Fibroblast of lung (primary cell): ENCODE measurements at regions not wholly inside any gene's neighbourhood (a gene's known extent, or its start where the extent isn't known, plus 50 kb on each side); places are given as distances from the start of the nearest gene placed in this dataset.

Experiments used
- DNase-seq, 2 donors: peaks; one replicate each; pipeline versions ENCODE4 v3.0.0 to v3.0.0-alpha.2; 2010; ENCODE audit warnings: low read depth in 2 of 2
- H2AFZ ChIP-seq: 2 replicates; pipeline ENCODE4 v1.5.1; 2012; ENCODE audit warnings: low read length, control low read depth, inconsistent platforms
- H3K27ac ChIP-seq: 2 replicates; pipeline ENCODE4 v1.5.1; 2011; ENCODE audit warnings: low read length, control low read depth; ENCODE audit not compliant: insufficient read depth
- H3K27me3 ChIP-seq: 2 replicates; pipeline ENCODE4 v1.5.1; 2011; ENCODE audit warnings: mild to moderate bottlenecking, low read length; ENCODE audit not compliant: control insufficient read depth, insufficient read depth
- H3K36me3 ChIP-seq: 2 replicates; pipeline ENCODE4 v1.5.1; 2011; ENCODE audit warnings: low read length; ENCODE audit not compliant: control insufficient read depth, insufficient read depth
- H3K4me1 ChIP-seq: 2 replicates; pipeline ENCODE4 v1.5.1; 2011; ENCODE audit warnings: low read length; ENCODE audit not compliant: control insufficient read depth, insufficient read depth; ENCODE audit errors: extremely low read depth
- H3K4me2 ChIP-seq: 2 replicates; pipeline ENCODE4 v1.5.1; 2011; ENCODE audit warnings: low read length, control low read depth; ENCODE audit not compliant: insufficient read depth; ENCODE audit errors: extremely low read depth
- H3K4me3 ChIP-seq, 4 experiments: fragments of 200-600 bp in 1 of 4; sonication (generic) in 1 of 4; replicated peaks in 1 of 4; 2 replicates each; pipeline ENCODE4 v1.5.1; 2011 to 2016; ENCODE audit warnings: low read length in 4 of 4, low read depth in 3 of 4, mild to moderate bottlenecking in 3 of 4, control low read depth in 2 of 4, inconsistent platforms in 1 of 4, mixed read lengths in 1 of 4; ENCODE audit not compliant: insufficient read depth in 1 of 4; ENCODE audit errors: control extremely low read depth in 1 of 4
- H3K79me2 ChIP-seq: 2 replicates; pipeline ENCODE4 v1.5.1; 2012; ENCODE audit warnings: mild to moderate bottlenecking, low read length, inconsistent platforms; ENCODE audit not compliant: control insufficient read depth, insufficient read depth
- H3K9ac ChIP-seq: 2 replicates; pipeline ENCODE4 v1.5.1; 2011; ENCODE audit warnings: mild to moderate bottlenecking, low read length, control low read depth; ENCODE audit not compliant: insufficient read depth
- H3K9me3 ChIP-seq: 2 replicates; pipeline ENCODE4 v1.5.1; 2012; ENCODE audit warnings: low read depth, low read length; ENCODE audit not compliant: control insufficient read depth, insufficient read depth
- H4K20me1 ChIP-seq: 2 replicates; pipeline ENCODE4 v1.5.1; 2011; ENCODE audit warnings: low read length; ENCODE audit not compliant: control insufficient read depth, insufficient read depth; ENCODE audit errors: extremely low read depth
- EZH2 ChIP-seq: IDR thresholded peaks from 2 replicates; pipeline ENCODE4 v1.5.1; 2012; ENCODE audit warnings: low read length, control low read depth, mild to moderate bottlenecking; ENCODE audit errors: missing control alignments
- TF ChIP-seq, protein P1 (sequence below), 2 donors: IDR thresholded peaks in 1 of 2; conservative IDR thresholded peaks in 1 of 2; 1 replicate in 1 of 2; 2 replicates in 1 of 2; pipeline ENCODE4 v1.5.1; 2011 to 2012; ENCODE audit warnings: low read length in 2 of 2, control low read depth in 1 of 2, inconsistent platforms in 1 of 2, low read depth in 1 of 2, mild to moderate bottlenecking in 1 of 2

DNA sequence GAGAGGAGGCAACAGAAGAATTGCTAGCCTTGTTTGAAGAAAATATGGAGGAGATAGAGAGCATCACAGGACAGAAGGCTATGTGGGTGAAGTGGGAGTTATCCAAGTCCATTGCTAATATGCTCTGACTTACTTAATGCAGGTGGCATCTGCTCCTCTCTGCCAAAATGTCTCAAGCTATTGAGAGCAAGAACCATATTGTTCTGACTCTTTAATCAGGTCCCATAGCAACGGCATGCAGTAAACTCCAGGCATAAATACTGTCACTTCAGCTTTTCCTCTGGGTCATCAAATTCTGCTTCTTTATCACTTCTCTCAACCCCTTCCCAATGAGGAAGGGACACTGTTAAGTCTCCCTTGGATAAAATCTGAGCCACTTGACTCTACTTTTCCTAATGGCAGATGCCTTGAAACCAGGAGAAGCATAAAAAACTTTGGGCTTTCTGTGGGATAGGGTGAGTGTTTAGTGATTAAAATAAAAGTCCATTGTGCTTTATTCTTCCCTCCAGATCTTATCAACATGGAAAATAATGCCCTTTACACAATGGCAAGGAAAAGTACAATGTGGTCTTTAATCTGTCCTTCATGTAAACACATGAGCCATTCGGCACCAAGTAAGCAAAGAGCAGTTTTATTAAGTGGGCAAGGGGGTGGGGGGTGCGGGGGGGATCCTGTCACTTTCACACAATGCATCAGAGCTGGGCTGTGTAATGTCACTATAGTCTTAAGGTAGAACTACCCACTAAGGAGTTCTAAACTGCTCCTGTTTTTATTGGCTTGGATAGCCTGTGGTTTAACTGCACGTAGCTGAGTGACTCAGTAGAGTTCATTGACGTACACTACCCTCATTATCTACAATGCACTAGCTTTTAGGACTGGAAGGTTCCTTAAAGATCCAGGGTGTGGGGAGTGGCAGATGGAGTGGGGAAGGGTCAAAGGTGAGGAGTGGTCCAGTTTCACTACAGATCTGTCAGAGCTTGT, 71.0 kb upstream of the TARS1 start:
- Histone ChIP-seq H3K4me2 (no peak overlapping the region), H4K20me1 (no peaks in the 10 kb centered on the region), H3K36me3 (no peaks in the 10 kb centered on the region), H3K79me2 (no peaks in the 10 kb centered on the region), H3K4me3 (no peak overlapping the region), H3K9me3 (no peaks in the 10 kb centered on the region), H3K27me3 (no peaks in the 10 kb centered on the region), H3K4me1 (peaks cover 2% of the 10 kb centered on the region), H3K9ac (no peak overlapping the region), H3K27ac (peak overlapping the region; percentile 34), H2AFZ (no peak overlapping the region)
- TF ChIP-seq EZH2, result no peak
- TF ChIP-seq, protein P1, sequence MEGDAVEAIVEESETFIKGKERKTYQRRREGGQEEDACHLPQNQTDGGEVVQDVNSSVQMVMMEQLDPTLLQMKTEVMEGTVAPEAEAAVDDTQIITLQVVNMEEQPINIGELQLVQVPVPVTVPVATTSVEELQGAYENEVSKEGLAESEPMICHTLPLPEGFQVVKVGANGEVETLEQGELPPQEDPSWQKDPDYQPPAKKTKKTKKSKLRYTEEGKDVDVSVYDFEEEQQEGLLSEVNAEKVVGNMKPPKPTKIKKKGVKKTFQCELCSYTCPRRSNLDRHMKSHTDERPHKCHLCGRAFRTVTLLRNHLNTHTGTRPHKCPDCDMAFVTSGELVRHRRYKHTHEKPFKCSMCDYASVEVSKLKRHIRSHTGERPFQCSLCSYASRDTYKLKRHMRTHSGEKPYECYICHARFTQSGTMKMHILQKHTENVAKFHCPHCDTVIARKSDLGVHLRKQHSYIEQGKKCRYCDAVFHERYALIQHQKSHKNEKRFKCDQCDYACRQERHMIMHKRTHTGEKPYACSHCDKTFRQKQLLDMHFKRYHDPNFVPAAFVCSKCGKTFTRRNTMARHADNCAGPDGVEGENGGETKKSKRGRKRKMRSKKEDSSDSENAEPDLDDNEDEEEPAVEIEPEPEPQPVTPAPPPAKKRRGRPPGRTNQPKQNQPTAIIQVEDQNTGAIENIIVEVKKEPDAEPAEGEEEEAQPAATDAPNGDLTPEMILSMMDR (conservative IDR thresholded peaks at IDR 0.05 in 1 of 2, IDR thresholded peaks at IDR 0.05 in 1 of 2; ENCODE audit: low read depth in 1 of 2, low read length in 2 of 2), result no peak
- peak; percentile 96 to 98 for DNase-seq

DNA sequence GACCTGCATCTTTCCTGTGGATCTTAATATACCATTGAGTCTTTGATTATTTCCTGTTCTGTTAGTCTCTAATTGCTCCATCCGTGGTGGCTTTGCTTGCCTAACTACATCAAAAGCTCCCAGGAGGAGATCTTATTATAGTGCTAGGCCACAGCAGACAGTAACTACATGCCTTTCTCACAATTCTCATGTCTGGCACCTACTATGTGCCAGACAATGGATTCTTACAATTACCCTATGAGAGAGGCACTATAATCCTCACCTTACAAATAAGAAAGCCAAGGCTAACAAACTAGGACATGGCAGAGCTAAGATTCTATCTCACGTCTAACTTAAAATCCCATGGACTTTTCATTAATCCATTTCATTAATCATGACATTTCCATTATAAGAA, 70.3 kb upstream of the TARS1 start:
- Histone ChIP-seq H3K9ac (no peak overlapping the region), H3K4me2 (no peak overlapping the region), H2AFZ (no peak overlapping the region)

DNA sequence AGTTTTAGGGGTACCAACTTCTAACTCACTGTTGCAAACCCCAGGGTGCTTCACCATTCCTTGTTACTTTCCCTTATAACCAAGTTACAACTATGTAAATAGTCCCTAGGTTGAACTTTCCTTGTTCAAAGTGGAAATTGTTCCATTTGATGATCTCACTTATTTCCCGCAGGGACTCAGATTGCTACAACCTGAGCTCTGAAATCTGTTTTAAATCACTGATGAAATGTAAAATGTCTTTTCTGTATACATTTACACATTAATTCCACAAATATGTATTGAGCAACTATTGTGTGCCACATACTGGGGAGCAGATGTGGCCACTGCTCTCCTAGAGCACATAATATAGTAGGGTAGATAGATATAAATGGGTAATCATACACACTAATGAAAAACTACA, 69.1 kb upstream of the TARS1 start:
- H3K9ac ChIP-seq, result no peak overlapping the region
- peaks cover 2% of the 10 kb centered on the region for H3K4me1 ChIP-seq
- peak; percentile 59 to 87 for DNase-seq
- no peak for TF ChIP-seq EZH2
- TF ChIP-seq, protein P1 (conservative IDR thresholded peaks at IDR 0.05 in 1 of 2, IDR thresholded peaks at IDR 0.05 in 1 of 2; ENCODE audit: low read depth in 1 of 2, low read length in 2 of 2), result no peak
- H3K27ac ChIP-seq, result peak overlapping the region; percentile 38
- H3K4me2 ChIP-seq, result peak overlapping the region; percentile 37
- no peaks in the 10 kb centered on the region for H4K20me1 ChIP-seq
- H3K4me3 ChIP-seq, result no peak overlapping the region
- H3K9me3 ChIP-seq, result no peaks in the 10 kb centered on the region
- H3K79me2 ChIP-seq, result no peaks in the 10 kb centered on the region
- H2AFZ ChIP-seq, result no peak overlapping the region
- H3K27me3 ChIP-seq, result no peaks in the 10 kb centered on the region
- H3K36me3 ChIP-seq, result no peaks in the 10 kb centered on the region

More for the DNA sequence above, 70.3 kb upstream of the TARS1 start:
- H3K27ac ChIP-seq, result peak overlapping the region; percentile 34
- no peaks in the 10 kb centered on the region for H3K9me3 ChIP-seq
- DNase-seq, result no peak
- H3K4me3 ChIP-seq, result no peak overlapping the region
- H3K4me1 ChIP-seq, result peaks cover 2% of the 10 kb centered on the region
- no peaks in the 10 kb centered on the region for H3K36me3 ChIP-seq
- no peak for TF ChIP-seq EZH2
- TF ChIP-seq, protein P1 (conservative IDR thresholded peaks at IDR 0.05 in 1 of 2, IDR thresholded peaks at IDR 0.05 in 1 of 2; ENCODE audit: low read depth in 1 of 2, low read length in 2 of 2), result no peak
- no peaks in the 10 kb centered on the region for H3K27me3 ChIP-seq
- H3K79me2 ChIP-seq, result no peaks in the 10 kb centered on the region
- H4K20me1 ChIP-seq, result no peaks in the 10 kb centered on the region
